ENCODE measurements at regions not wholly inside any gene's neighbourhood (a gene's known extent, or its start where the extent isn't known, plus 50 kb on each side); places are given as distances from the start of the nearest gene placed in this dataset.
"Not testable (repeated sequence)": the region's sequence is repeated elsewhere in the genome, so short reads cannot be mapped to it uniquely, and the experiment has no call there.

GRCh38 chr14:21795456-21795855 lies 121.8 kb upstream of the OR4E1 start:
- H3K4me3 ChIP-seq, result no peak overlapping the region
- H3K4me1 ChIP-seq, result no peaks in the 10 kb centered on the region
- peaks cover 0 to 4% (median 0%) of the 10 kb centered on the region in 11 donors for H3K9me3 ChIP-seq
- intact Hi-C loops (cut with DNase I), result no loop called here
- DNase-seq, result no peak
- TF ChIP-seq CTCF (IDR thresholded peaks at IDR 0.05), result no peak
- no peaks in the 10 kb centered on the region for H3K36me3 ChIP-seq
- WGBS, 2 donors, result 28 to 30% methylated on average over 2 of the region's 2 CpGs
- H3K27ac ChIP-seq, result no peak overlapping the region
- H3K27me3 ChIP-seq, result no peaks in the 10 kb centered on the region
- no peak for ATAC-seq

DNA sequence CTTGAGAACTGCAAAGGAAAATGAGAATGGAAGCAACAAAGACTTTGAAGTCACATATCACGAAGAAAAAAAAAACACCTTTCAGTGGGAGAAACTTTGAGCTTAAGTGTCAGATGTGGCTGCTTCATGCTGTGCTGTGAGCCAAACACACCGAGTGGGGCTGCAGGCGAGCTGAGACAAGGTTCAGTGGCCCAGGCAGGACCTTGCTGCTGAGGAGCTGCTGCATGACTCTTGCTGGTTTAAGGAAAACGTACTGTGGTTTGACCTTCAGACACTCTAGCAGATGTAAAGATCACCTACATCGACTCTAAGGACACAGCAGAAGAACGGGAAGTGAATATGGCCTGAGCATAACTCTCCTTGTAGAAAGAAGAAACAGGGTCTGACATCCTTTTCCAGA lies 118.1 kb upstream of the OR4E1 start:
- Histone ChIP-seq H3K36me3 (no peaks in the 10 kb centered on the region), H3K27ac (no peak overlapping the region), H3K4me3 (no peak overlapping the region), H3K9me3 (peaks cover 0 to 14% (median 0%) of the 10 kb centered on the region in 11 donors), H3K27me3 (no peaks in the 10 kb centered on the region), H3K4me1 (no peaks in the 10 kb centered on the region)
- WGBS, 2 donors, result 44 to 55% methylated on average over 6 of the region's 6 CpGs
- DNase-seq (no peak), ATAC-seq (no peak)
- no peak for TF ChIP-seq CTCF (IDR thresholded peaks at IDR 0.05)
- intact Hi-C loops (cut with DNase I), result no loop called here

GRCh38 chr14:21788687-21789086 lies 115.1 kb upstream of the OR4E1 start:
- H3K36me3 ChIP-seq; H3K27me3 ChIP-seq; H3K27ac ChIP-seq; H3K4me1 ChIP-seq; ATAC-seq; intact Hi-C loops (cut with DNase I); DNase-seq; H3K4me3 ChIP-seq: not testable (repeated sequence)
- 78 to 81% methylated on average over 1 of the region's 1 CpG for WGBS, 2 donors
- H3K9me3 ChIP-seq, result peaks cover 0 to 14% (median 0%) of the 10 kb centered on the region in 11 donors

DNA sequence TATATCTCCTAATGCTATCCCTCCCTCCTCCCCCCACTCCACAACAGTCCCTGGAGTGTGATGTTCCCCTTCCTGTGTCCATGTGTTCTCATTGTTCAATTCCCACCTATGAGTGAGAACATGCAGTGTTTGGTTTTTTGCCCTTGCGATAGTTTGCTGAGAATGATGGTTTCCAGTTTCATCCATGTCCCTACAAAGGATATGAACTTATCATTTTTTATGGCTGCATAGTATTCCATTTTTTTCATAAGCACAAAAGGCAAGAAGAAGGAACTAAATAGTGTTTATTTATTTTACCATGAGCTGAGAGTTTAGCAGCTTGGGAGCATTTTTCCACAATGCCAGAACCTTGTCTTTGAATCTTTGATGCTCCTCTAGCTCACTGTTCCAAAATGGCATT lies 113.6 kb upstream of the OR4E1 start:
- H3K4me1 ChIP-seq; H3K36me3 ChIP-seq; H3K4me3 ChIP-seq; H3K27me3 ChIP-seq; H3K27ac ChIP-seq; ATAC-seq; intact Hi-C loops (cut with DNase I); DNase-seq: not testable (repeated sequence)
- H3K9me3 ChIP-seq, result peaks cover 0 to 14% (median 0%) of the 10 kb centered on the region in 11 donors
- 78 to 87% methylated on average over 1 of the region's 1 CpG for WGBS, 2 donors

GRCh38 chr14:21781543-21781942 lies 107.9 kb upstream of the OR4E1 start:
- Histone ChIP-seq H3K9me3 (no peaks in the 10 kb centered on the region), H3K4me1 (no peaks in the 10 kb centered on the region), H3K27ac (no peak overlapping the region), H3K4me3 (no peak overlapping the region), H3K27me3 (peaks cover 0 to 3% (median 0%) of the 10 kb centered on the region in 7 donors), H3K36me3 (no peaks in the 10 kb centered on the region)
- DNase-seq (no peak), ATAC-seq (no peak)
- WGBS, 2 donors, result 86 to 88% methylated on average over 6 of the region's 6 CpGs
- intact Hi-C loops (cut with DNase I), result no loop called here
- no peak for TF ChIP-seq CTCF (IDR thresholded peaks at IDR 0.05)
